HG03432 (cell line): ENCODE measurements at regions not wholly inside any gene's neighbourhood (a gene's known extent, or its start where the extent isn't known, plus 50 kb on each side); places are given as distances from the start of the nearest gene placed in this dataset.
"Not testable (repeated sequence)": the region's sequence is repeated elsewhere in the genome, so short reads cannot be mapped to it uniquely, and the experiment has no call there.

ENCODE experiments used
- ATAC-seq: cut with Tn5 transposase; IDR thresholded peaks from one replicate; pipeline ENCODE4 v1.9.1; 2021; ENCODE audit warnings: mild to moderate bottlenecking, moderate library complexity; ENCODE audit not compliant: unreplicated experiment

GRCh38 chr15:70602834-70603560, 160.4 kb downstream of the UACA start:
- ATAC-seq = no peak

GRCh38 chr15:70602281-70602680, 161.1 kb downstream of the UACA start:
- ATAC-seq = no peak

- no peak for ATAC-seq
Observed at GRCh38 chr15:70597945-70598344, 165.4 kb downstream of the UACA start.

- no peak for ATAC-seq
Observed at GRCh38 chr15:70597056-70597603, 166.2 kb downstream of the UACA start.

GRCh38 chr15:70596354-70597055, 166.9 kb downstream of the UACA start:
- ATAC-seq = no peak

- no peak for ATAC-seq
Observed at GRCh38 chr15:70593795-70594194, 169.6 kb downstream of the UACA start.

- ATAC-seq = no peak
Observed at GRCh38 chr15:70589728-70590127, 173.6 kb downstream of the UACA start.

GRCh38 chr15:70589221-70589620, 174.1 kb downstream of the UACA start:
- no peak for ATAC-seq

- ATAC-seq = no peak
Observed at GRCh38 chr15:70588613-70589012, 174.7 kb downstream of the UACA start.

- no peak for ATAC-seq
Observed at GRCh38 chr15:70587896-70588567, 175.3 kb downstream of the UACA start.

GRCh38 chr15:70587012-70587634, 176.2 kb downstream of the UACA start:
- not testable (repeated sequence) for ATAC-seq

GRCh38 chr15:70586241-70586640, 177.1 kb downstream of the UACA start:
- ATAC-seq = no peak

GRCh38 chr15:70585707-70586034, 177.7 kb downstream of the UACA start:
- ATAC-seq = no peak

- ATAC-seq = no peak
Observed at GRCh38 chr15:70584838-70585706, 178.3 kb downstream of the UACA start.

- no peak for ATAC-seq
Observed at GRCh38 chr15:70584441-70584837, 178.9 kb downstream of the UACA start.

GRCh38 chr15:70583006-70583405, 180.4 kb downstream of the UACA start:
- ATAC-seq = no peak

- ATAC-seq = no peak
Observed at GRCh38 chr15:70582143-70582945, 181.0 kb downstream of the UACA start.

- no peak for ATAC-seq
Observed at GRCh38 chr15:70580958-70581357, 182.4 kb downstream of the UACA start.

GRCh38 chr15:70580286-70580685, 183.1 kb downstream of the UACA start:
- no peak for ATAC-seq

- no peak for ATAC-seq
Observed at GRCh38 chr15:70579766-70580165, 183.6 kb downstream of the UACA start.
